Esophagus squamous epithelium (tissue), 5 donors: ENCODE measurements at regions not wholly inside any gene's neighbourhood (a gene's known extent, or its start where the extent isn't known, plus 50 kb on each side); places are given as distances from the start of the nearest gene placed in this dataset.

Experiments
- DNase-seq: peaks from one replicate; lab custom pipeline; 2025; lab: John Stamatoyannopoulos, UW
- H3K27ac ChIP-seq, 4 donors: fragments of 200-600 bp; sonication (generic); one replicate each; pipeline ENCODE4 v1.5.1; 2016 to 2019; ENCODE audit warnings: mild to moderate bottlenecking in 1 of 4
- H3K27me3 ChIP-seq, 4 donors: fragments of 200-600 bp; sonication (generic); 1 replicate in 3 of 4; 2 replicates in 1 of 4; pipeline versions ENCODE4 v1.5.1 to v1.6.0; 2017 to 2021; ENCODE audit warnings: antibody characterized with exemption in 1 of 4
- H3K36me3 ChIP-seq, 3 donors: fragments of 200-600 bp; sonication (generic); one replicate each; pipeline ENCODE4 v1.5.1; 2016 to 2019
- H3K4me1 ChIP-seq, 3 donors: fragments of 200-600 bp; sonication (generic); one replicate each; pipeline ENCODE4 v1.5.1; 2017 to 2019
- H3K4me3 ChIP-seq, 4 donors: fragments of 200-600 bp; sonication (generic); 1 replicate in 3 of 4; 2 replicates in 1 of 4; pipeline ENCODE4 v1.5.1; 2016 to 2019; ENCODE audit warnings: mild to moderate bottlenecking in 2 of 4, moderate library complexity in 1 of 4
- H3K9me3 ChIP-seq, 3 donors: fragments of 200-600 bp; sonication (generic); one replicate each; pipeline ENCODE4 v1.5.1; 2016 to 2019
- POLR2A ChIP-seq, 4 donors: fragments of 450-650 bp; IDR thresholded peaks; one replicate each; pipeline ENCODE4 v1.6.1; 2017; ENCODE audit warnings: antibody characterized with exemption in 4 of 4, mild to moderate bottlenecking in 4 of 4, moderate library complexity in 3 of 4
- WGBS, 2 donors: methylation state at CpG; one replicate each; pipeline ENCODE4 v1.1.5; 2018; 5-methylcytosine and 5-hydroxymethylcytosine counted together
- intact Hi-C: fragments of 100-400 bp; cut with DNase I; formaldehyde crosslinking; loops from one replicate; pipeline ENCODE4 v1.15.0; 2022
- TF ChIP-seq, protein P1 (sequence below), 6 experiments: fragments of 450-650 bp in 4 of 6; fragments of 200-600 bp in 2 of 6; sonication (generic) in 2 of 6; IDR thresholded peaks; one replicate each; pipeline ENCODE4 v1.5.1; 2016 to 2019; ENCODE audit warnings: antibody characterized with exemption in 6 of 6, mild to moderate bottlenecking in 4 of 6, moderate library complexity in 4 of 6
- donor health status: DM: yes; HTN: yes; CAD: no.

DNA sequence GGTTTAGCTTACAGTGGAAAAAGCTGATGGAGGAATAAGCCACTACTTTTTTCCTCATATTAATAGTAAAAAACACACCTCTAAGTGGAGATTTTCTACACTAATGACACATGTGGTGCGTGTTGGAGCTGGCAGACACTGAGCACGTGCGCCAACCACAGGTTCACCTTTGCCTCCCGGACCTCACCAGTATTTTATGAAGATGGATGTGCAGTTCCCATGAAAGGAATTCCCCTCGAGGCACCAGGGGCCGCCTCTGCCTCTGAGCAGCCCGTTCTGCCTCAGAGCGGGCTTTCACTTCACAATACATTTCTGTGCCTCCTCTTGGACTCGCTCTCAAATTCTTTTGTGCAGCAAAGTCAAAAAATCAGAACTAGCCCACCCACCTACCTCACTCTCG is 477.5 kb upstream of the ADARB2 start:
- TF ChIP-seq POLR2A (IDR thresholded peaks at IDR 0.05): no peak
- TF ChIP-seq, protein P1, sequence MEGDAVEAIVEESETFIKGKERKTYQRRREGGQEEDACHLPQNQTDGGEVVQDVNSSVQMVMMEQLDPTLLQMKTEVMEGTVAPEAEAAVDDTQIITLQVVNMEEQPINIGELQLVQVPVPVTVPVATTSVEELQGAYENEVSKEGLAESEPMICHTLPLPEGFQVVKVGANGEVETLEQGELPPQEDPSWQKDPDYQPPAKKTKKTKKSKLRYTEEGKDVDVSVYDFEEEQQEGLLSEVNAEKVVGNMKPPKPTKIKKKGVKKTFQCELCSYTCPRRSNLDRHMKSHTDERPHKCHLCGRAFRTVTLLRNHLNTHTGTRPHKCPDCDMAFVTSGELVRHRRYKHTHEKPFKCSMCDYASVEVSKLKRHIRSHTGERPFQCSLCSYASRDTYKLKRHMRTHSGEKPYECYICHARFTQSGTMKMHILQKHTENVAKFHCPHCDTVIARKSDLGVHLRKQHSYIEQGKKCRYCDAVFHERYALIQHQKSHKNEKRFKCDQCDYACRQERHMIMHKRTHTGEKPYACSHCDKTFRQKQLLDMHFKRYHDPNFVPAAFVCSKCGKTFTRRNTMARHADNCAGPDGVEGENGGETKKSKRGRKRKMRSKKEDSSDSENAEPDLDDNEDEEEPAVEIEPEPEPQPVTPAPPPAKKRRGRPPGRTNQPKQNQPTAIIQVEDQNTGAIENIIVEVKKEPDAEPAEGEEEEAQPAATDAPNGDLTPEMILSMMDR (IDR thresholded peaks at IDR 0.05): no peak
- H3K9me3 ChIP-seq: no peaks in the 10 kb centered on the region
- no peak for DNase-seq
- no peak overlapping the region for H3K4me3 ChIP-seq
- H3K27ac ChIP-seq: no peak overlapping the region
- no peaks in the 10 kb centered on the region for H3K4me1 ChIP-seq
- WGBS, 2 donors: 41 to 60% methylated on average over 9 to 10 of the region's 10 CpGs
- intact Hi-C loops: no loop called here
- no peaks in the 10 kb centered on the region for H3K36me3 ChIP-seq
- peaks cover 0 to 13% (median 0%) of the 10 kb centered on the region in 4 donors for H3K27me3 ChIP-seq

DNA sequence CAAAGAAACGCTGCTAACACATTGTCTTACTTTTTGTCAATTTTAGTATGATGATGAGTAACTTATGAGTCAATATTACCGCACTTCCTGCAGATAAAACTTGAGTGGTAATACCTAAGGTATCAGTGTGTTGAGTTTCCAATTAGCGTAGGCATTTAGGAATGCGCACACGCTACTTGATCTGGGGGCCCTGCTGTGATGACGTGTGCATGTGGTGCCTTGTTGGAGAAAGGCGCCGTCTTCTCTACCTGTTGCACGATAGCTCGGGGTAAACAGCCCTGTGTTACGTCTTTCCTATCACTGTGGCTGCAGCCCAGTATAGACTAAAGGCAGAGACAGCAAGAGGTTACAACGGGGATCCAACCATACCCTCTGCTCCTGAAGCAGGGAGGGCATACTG is 476.8 kb upstream of the ADARB2 start:
- DNase-seq: no peak
- no peaks in the 10 kb centered on the region for H3K9me3 ChIP-seq
- WGBS, 2 donors: 47 to 71% methylated on average over 10 to 12 of the region's 12 CpGs
- H3K4me1 ChIP-seq: no peaks in the 10 kb centered on the region
- H3K36me3 ChIP-seq: no peaks in the 10 kb centered on the region
- H3K27ac ChIP-seq: no peak overlapping the region
- H3K4me3 ChIP-seq: no peak overlapping the region
- intact Hi-C loops: no loop called here
- H3K27me3 ChIP-seq: peaks cover 0 to 13% (median 0%) of the 10 kb centered on the region in 4 donors
- no peak for TF ChIP-seq POLR2A (IDR thresholded peaks at IDR 0.05)
- TF ChIP-seq, protein P1 (IDR thresholded peaks at IDR 0.05): no peak

DNA sequence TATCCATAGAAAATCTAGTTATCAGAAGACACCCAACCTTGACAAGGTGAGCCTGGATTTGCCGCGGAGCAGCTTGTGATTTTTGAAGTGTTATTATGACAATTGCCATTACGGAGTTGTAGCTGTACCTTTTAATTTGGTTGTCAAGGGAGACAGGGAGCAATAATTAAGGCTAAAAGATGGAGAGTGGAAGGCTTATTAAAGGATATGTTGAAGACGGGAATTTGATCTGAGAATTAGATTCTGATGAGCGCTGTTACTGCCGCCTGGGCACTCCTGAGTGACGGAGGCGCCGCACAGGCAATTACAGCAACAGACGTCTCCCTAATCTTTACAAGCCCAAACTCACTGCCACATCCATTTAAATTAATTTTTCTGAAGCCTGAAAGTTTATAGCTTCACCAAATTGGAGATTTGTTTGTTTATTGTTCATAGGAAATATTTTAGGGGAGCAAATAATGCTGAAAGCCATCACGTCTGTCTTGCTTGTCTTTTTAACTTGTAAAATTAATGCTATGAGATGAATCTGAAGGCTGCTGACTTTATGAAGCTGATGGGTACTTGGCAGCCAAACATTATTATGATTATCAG is 475.0 kb upstream of the ADARB2 start:
- Histone ChIP-seq H3K4me1 (no peaks in the 10 kb centered on the region), H3K27ac (no peak overlapping the region), H3K9me3 (no peaks in the 10 kb centered on the region), H3K27me3 (peaks cover 0 to 13% (median 0%) of the 10 kb centered on the region in 4 donors), H3K4me3 (no peak overlapping the region), H3K36me3 (no peaks in the 10 kb centered on the region)
- TF ChIP-seq, protein P1 (IDR thresholded peaks at IDR 0.05): no peak
- no peak for TF ChIP-seq POLR2A (IDR thresholded peaks at IDR 0.05)
- DNase-seq: no peak
- intact Hi-C loops: no loop called here
- WGBS, 2 donors: 70 to 87% methylated on average over 11 of the region's 11 CpGs

DNA sequence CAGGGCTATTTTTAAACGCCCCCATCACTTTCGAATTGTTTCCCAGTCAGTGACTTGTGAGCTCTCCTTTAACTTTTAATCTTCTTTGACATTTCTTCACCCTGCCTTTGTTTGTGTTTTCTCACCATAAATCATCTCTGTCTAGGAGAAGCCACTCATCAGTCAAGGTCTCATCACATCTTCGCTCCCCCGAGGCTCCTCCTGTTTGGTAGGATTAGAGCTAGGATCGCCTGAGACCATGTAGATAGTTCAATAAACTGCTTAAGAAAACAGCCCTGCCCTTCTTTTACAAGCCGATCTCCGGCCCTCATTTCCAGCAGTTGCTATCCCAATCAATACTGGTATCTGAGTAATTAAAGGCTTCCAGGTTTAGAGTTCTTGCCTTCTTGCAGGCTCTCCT is 472.8 kb upstream of the ADARB2 start:
- H3K27me3 ChIP-seq: peaks cover 0 to 8% (median 0%) of the 10 kb centered on the region in 4 donors
- intact Hi-C loops: no loop called here
- H3K36me3 ChIP-seq: no peaks in the 10 kb centered on the region
- H3K4me3 ChIP-seq: no peak overlapping the region
- H3K4me1 ChIP-seq: no peaks in the 10 kb centered on the region
- no peaks in the 10 kb centered on the region for H3K9me3 ChIP-seq
- 47 to 54% methylated on average over 7 of the region's 7 CpGs for WGBS, 2 donors
- no peak overlapping the region for H3K27ac ChIP-seq
- DNase-seq: no peak
- TF ChIP-seq POLR2A (IDR thresholded peaks at IDR 0.05): no peak
- TF ChIP-seq, protein P1 (IDR thresholded peaks at IDR 0.05): no peak

DNA sequence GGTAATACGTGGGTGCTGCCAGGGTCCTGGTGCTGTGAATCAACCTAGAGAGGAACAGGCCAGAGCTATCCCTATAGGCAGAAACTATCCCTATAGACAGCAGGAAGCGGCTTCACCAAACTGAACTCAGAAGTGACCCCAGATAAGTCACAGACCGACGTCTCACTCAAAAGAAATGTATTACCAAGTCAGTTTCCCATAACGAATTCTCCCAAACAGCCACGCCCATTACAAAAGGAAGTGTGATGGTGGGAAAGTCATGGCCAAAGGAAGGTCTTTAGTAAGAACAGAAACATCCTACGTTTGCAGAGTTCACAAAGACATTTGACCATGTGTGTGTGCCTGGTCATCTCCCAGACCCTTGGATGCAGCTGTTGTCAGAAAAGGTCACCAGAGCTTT is 470.8 kb upstream of the ADARB2 start:
- WGBS, 2 donors: 59 to 79% methylated on average over 3 to 6 of the region's 7 CpGs
- intact Hi-C loops: no loop called here
- no peak overlapping the region for H3K4me3 ChIP-seq
- H3K36me3 ChIP-seq: no peaks in the 10 kb centered on the region
- H3K9me3 ChIP-seq: no peaks in the 10 kb centered on the region
- no peak for TF ChIP-seq POLR2A (IDR thresholded peaks at IDR 0.05)
- TF ChIP-seq, protein P1 (IDR thresholded peaks at IDR 0.05): no peak
- no peak for DNase-seq
- no peaks in the 10 kb centered on the region for H3K27me3 ChIP-seq
- no peaks in the 10 kb centered on the region for H3K4me1 ChIP-seq
- no peak overlapping the region for H3K27ac ChIP-seq
